Urinary bladder (tissue), 3 donors: ENCODE measurements at regions not wholly inside any gene's neighbourhood (a gene's known extent, or its start where the extent isn't known, plus 50 kb on each side); places are given as distances from the start of the nearest gene placed in this dataset.

Source experiments
- DNase-seq: peaks from one replicate; pipeline ENCODE4 v3.0.0-alpha.2; 2015; ENCODE audit errors: extremely low spot score
- H3K27ac ChIP-seq: one replicate; pipeline ENCODE4 v1.5.1; 2013; ENCODE audit warnings: low read depth, mild to moderate bottlenecking, moderate library complexity
- H3K36me3 ChIP-seq: one replicate; pipeline ENCODE4 v1.6.1; 2013; ENCODE audit warnings: mild to moderate bottlenecking, moderate library complexity; ENCODE audit not compliant: insufficient read depth
- H3K4me1 ChIP-seq: one replicate; pipeline ENCODE4 v1.6.1; 2013; ENCODE audit warnings: mild to moderate bottlenecking, moderate library complexity; ENCODE audit not compliant: insufficient read depth
- H3K4me3 ChIP-seq: one replicate; pipeline ENCODE4 v1.5.1; 2013; ENCODE audit warnings: low read depth, low read length
- WGBS: extraction: QIAGEN DNeasy Blood & Tissue Kit; methylation state at CpG from one replicate; pipeline ENCODE4 v1.1.7; 2013; 5-methylcytosine and 5-hydroxymethylcytosine counted together
- donor health status: healthy with polysubstance abuse.
- donor health status: healthy.

DNA sequence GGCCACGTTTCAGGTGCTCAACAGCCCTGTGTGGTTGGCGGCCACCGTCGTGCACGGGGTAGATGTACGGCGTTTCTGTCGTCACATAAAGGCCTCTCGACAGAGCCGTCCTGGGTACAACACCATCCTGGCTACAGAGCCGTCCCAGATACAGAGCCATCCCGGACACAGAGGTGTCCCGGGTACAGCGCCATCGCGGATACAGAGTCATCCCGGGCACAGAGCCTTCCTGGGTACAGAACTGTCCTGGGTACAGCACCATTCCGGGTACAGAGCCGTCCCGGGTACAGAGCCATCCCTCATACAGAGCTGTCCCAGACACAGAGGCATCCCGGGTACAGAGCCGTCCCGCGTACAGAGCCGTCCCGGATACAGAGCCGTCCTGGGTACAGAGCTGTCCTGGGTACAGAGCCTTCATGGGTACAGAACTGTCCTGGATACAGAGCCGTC, 222.7 kb upstream of the SOX1 start:
- Histone ChIP-seq H3K27ac (no peak overlapping the region), H3K36me3 (no peaks in the 10 kb centered on the region), H3K4me3 (no peak overlapping the region), H3K4me1 (no peaks in the 10 kb centered on the region)
- no peak for DNase-seq
- 95% methylated on average over 28 of the region's 28 CpGs for WGBS

DNA sequence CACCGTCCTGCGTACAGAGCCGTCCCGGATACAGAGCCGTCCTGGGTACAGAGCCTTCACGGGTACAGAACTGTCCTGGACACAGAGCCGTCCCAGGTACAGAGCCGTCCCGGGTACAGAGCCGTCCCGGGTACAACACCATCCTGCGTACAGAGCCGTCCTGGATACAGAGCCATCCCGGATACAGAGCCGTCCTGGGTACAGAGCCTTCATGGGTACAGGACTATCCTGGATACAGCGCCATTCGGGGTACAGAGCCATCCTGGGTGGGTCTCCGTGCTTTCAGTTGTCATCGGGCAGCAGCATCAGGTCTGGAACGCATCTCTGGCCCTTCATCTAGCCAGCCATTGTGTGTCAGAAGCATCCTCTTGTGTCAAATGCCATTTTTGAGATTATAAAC, 222.3 kb upstream of the SOX1 start:
- Histone ChIP-seq H3K36me3 (no peaks in the 10 kb centered on the region), H3K4me1 (no peaks in the 10 kb centered on the region), H3K4me3 (no peak overlapping the region), H3K27ac (no peak overlapping the region)
- no peak for DNase-seq
- 94% methylated on average over 20 of the region's 20 CpGs for WGBS

DNA sequence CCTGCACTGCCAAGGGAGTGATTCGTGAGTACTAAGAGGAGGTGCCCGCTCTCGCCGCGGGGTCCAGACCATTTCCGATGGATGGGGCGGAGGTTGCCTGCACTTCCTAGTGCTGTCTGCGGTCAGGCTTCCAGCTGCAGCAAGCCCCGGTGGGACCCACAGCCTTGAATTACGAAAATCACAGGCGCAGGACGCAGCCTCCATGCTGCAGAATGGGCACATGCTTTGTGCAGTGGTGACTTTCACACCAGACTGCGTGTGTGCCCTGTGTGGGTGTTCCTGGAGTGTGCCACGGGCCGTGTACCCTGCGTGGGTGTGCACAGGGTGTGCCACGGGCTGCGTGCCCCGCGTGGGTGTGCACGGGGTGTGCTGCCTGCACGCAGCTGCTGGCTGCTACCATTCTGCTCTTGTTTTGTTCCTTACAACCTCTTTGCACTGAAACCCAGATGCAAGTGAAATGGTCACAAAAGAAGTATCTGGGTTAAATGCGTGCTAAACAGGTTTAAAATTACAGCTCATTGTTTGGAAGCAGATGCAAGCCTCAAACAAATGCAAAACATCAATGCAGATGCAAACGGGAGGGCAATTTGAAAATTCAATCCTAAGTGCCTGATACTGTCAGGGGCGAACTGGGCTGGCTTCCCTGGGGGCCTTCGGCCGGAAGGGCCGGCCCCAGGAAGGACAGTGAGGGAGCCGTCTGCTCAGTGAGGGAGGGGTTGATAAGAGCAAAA, 221.2 kb upstream of the SOX1 start:
- Histone ChIP-seq H3K4me3 (no peak overlapping the region), H3K4me1 (no peaks in the 10 kb centered on the region), H3K36me3 (no peaks in the 10 kb centered on the region), H3K27ac (no peak overlapping the region)
- DNase-seq, result no peak
- 23% methylated on average over 29 of the region's 29 CpGs for WGBS

DNA sequence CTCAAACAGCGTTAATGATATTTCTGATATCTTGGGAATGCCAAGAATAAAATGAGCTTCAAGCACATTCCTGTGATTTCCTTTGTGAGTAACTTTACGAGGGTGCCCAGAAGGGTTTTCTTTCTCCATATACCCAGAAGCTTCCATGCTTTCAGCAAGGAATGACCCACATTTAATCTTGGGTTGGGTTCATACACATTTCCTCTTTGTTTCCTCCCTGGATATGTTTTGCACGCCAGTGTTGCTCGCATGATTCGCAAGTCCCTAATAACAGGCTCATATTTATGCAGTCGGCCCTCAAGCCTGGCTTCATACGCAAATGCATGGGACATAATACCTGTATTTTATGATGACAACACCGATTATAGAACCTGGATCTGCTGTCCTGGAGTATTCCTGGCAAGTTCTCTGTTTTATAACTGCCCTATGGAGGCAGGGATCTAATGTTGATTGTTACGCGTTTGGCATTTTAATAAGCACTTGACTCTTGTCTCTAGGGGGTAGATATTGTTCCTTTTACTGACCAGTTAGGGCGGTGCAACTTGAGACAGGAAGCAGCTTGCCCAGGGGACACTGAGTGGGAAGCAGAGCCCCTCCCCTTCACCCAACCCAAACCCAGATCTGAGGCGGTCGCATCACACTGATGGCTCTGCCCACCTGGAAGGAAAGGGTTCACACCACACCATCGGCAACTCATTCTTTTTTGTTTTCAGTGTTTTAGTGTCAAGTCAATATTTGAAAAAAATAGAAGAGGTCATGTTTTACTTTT, 220.4 kb upstream of the SOX1 start:
- Histone ChIP-seq H3K4me3 (no peak overlapping the region), H3K4me1 (no peaks in the 10 kb centered on the region), H3K27ac (no peak overlapping the region), H3K36me3 (no peaks in the 10 kb centered on the region)
- no peak for DNase-seq
- WGBS, result 27% methylated on average over 14 of the region's 14 CpGs

DNA sequence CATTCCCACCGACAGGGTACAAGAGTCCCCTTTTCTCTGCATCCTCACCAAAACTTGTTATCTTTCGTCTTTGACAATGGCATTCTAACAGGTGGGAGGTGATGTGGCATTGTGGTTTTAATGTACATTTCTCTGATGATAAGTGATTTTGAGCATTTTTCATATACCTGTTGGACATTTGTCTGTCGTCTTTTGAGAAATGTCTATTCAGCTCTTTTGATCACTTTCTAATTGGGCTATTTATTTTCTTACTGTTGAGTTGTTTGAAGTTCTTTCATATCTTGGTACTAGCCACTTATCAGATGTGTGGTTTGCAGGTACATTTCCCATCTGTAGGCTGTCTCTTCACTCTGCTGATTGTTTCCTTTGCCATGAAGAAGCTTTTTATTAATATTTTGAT, 219.0 kb upstream of the SOX1 start:
- WGBS, result 94% methylated on average over 3 of the region's 3 CpGs
- no peak for DNase-seq
- Histone ChIP-seq H3K27ac (no peak overlapping the region), H3K4me3 (no peak overlapping the region), H3K4me1 (no peaks in the 10 kb centered on the region), H3K36me3 (no peaks in the 10 kb centered on the region)

DNA sequence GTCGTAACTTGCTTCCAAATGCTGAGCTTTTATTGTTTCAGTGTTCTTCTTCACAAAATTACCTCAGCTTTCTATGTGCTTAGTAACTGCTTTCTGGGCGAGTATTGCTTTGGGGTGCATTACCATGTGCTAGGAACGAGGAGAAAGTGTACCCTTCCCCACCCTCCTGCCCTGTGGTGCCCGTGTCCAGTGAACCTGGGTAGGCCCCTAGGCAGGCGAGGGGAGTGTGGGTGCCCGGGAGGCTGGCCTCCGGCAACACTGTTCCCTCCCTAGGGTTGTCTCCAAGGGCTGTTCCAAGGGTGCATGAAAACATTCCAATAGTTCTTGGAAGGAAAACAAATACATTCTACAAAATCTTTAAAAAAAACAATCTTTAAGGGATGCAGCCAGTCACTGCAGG, 216.5 kb upstream of the SOX1 start:
- DNase-seq, result no peak
- H3K27ac ChIP-seq, result no peak overlapping the region
- no peaks in the 10 kb centered on the region for H3K4me1 ChIP-seq
- WGBS, result 69% methylated on average over 7 of the region's 7 CpGs
- H3K36me3 ChIP-seq, result no peaks in the 10 kb centered on the region
- no peak overlapping the region for H3K4me3 ChIP-seq

DNA sequence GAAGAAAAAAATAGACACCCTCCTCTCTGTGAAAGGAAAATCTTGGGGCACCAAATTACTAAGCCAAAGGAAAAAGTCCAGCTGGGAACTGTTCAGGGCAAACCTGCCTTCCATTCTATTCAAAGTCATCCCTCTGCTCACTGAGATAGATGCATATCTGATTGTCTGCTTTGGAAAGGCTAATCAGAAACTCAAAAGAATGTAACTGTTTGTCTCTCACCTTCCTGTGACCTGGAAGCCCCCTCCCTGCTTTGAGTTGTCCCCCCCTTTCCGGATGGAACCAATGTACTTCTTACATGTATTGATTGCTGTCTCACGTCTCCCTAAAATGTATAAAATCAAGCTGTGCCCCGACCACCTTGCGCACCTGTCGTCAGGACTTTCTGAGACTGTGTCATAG, 216.0 kb upstream of the SOX1 start:
- no peaks in the 10 kb centered on the region for H3K36me3 ChIP-seq
- H3K27ac ChIP-seq, result no peak overlapping the region
- WGBS, result 67% methylated on average over 5 of the region's 5 CpGs
- no peaks in the 10 kb centered on the region for H3K4me1 ChIP-seq
- no peak overlapping the region for H3K4me3 ChIP-seq
- no peak for DNase-seq

DNA sequence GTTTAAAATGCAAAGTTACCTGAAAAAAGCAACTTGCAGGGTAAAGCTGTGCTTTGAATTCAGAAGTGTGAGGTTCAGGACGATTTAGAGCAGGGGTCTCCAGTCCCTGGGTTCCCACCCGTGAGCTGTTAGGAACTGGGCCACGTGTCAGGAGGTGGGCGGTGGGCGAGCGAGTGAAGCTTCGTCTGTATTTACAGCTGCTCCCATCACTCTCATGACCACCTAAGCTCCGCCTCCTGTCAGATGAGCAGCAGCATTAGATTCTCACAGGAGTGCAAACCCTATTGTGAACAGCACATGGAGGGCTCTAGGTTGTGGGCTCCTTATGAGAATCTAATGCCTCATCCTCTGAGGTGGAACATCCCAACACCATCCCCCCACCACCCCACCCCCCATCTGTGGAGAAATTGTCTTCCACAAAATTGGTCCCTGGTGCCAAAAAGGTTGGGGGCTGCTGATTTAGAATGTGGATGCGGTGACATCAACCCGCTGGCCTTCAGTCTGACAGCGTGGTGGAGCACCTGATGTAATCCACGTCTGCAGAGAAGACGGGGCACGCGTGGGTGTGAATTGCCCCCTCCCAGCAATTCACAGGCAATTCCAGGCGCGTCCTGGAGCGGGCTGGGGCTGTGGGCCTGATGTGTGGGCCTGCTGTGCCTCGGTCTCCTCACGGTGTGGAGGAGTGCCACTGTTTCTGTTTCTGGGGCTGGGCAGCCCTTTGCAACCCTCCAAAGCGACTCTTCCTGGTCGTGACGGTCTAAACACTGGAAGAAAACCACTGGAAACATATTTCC, 214.0 kb upstream of the SOX1 start:
- WGBS, result 59% methylated on average over 23 of the region's 23 CpGs
- Histone ChIP-seq H3K27ac (no peak overlapping the region), H3K4me3 (no peak overlapping the region), H3K36me3 (no peaks in the 10 kb centered on the region), H3K4me1 (no peaks in the 10 kb centered on the region)
- no peak for DNase-seq

DNA sequence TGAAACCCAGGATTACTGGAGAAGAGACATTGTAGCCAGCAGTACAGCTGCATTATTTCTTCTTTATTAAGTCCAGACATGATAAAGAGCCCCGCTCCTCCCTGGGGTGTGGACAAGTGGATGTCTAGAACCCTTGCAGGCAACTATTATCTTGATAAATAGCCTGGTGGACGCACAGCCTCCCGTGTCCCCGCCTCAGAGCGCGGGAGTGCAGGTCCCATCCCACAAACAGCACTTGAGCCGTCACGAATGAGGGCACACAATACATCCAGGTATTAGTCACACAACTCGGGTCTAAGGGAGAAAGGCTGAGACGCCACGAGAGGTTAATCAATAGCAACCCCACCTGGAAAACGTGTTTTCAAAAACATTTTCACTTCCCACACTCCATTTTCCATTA, 213.2 kb upstream of the SOX1 start:
- WGBS, result 29% methylated on average over 12 of the region's 12 CpGs
- peak; percentile 46 for DNase-seq
- H3K36me3 ChIP-seq, result no peaks in the 10 kb centered on the region
- no peak overlapping the region for H3K27ac ChIP-seq
- no peak overlapping the region for H3K4me3 ChIP-seq
- no peaks in the 10 kb centered on the region for H3K4me1 ChIP-seq

DNA sequence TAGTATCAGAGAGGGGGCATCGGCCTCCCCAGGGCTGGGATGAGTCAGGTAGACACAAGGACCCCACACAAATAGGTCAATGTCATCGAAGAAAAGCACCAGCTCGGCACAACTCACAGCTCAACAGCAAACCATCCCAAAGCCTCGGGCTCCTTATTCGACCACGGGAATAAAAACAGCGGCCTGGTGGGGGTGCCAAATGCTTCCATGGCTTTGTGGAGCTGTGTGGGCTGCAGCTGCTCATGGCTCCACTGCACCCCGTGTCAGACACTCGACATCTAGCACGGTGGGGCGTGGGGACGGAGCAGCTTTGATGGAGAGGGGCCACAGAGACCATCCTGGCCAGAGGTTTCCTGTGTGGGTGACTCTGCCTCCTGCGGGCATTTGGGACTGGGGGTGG, 212.5 kb upstream of the SOX1 start:
- no peak overlapping the region for H3K4me3 ChIP-seq
- no peaks in the 10 kb centered on the region for H3K4me1 ChIP-seq
- H3K36me3 ChIP-seq, result no peaks in the 10 kb centered on the region
- DNase-seq, result no peak
- H3K27ac ChIP-seq, result no peak overlapping the region
- WGBS, result 78% methylated on average over 13 of the region's 13 CpGs

DNA sequence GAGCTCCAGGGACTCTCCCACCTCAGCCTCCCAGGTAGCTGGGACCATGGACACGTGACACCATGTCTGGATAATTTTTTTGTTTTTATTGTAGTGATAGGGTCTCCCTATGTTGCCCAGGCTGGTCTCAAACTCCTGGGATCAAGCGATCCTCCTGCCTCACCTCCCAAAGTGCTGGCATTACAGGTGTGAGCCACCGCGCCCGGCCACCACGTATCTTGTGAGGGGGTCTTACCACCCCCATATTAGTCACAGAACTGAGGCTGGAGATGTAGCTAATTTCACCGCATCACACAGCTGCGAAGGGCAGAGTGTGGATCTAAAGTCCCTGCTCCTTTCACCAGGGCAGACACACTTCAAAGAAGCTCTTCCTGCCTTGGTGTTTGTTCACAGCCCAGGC, 211.8 kb upstream of the SOX1 start:
- no peak overlapping the region for H3K27ac ChIP-seq
- DNase-seq, result no peak
- H3K4me1 ChIP-seq, result no peaks in the 10 kb centered on the region
- H3K4me3 ChIP-seq, result no peak overlapping the region
- WGBS, result 86% methylated on average over 8 of the region's 8 CpGs
- H3K36me3 ChIP-seq, result no peaks in the 10 kb centered on the region

DNA sequence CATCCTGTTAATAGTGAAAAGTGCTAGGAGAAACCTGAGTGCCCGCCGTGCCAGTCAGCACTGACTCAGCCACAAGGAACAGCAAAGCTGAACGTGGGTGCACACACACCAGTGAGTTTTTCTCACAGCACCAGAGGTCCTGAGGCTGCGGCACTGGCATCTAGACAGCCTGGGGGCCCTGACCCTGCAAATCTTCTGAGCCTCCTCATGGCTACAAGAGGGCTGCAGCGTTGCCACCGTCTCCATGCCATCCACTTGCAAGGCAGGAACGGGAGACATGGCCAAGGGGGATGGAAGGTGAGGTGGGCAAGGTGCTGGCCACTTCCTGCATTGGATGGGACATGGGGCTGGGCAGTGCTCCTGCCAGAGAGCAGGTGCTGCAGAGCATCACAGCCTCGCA, 211.2 kb upstream of the SOX1 start:
- WGBS, result 92% methylated on average over 8 of the region's 8 CpGs

DNA sequence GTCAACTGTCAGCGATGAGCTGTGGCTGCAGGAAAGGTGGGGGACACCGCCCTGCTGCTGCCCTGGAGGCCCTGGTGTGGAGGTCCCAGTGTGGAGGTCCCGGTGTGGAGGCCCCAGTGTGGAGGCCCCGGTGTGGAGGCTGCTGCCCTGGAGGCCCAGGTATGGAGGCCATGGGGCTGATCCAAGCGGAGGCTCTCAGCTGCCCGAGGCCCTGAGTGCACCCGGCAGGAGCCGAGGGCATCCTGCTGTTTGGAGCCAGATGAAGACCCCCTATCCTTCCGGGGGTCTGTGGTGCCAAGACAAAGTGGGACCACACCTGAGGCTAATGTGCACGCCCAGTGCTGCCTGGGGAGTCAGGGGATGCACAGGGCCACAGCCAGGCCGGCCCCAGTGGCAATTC, 210.4 kb upstream of the SOX1 start:
- Histone ChIP-seq H3K4me1 (no peaks in the 10 kb centered on the region), H3K27ac (no peak overlapping the region), H3K36me3 (no peaks in the 10 kb centered on the region), H3K4me3 (no peak overlapping the region)
- 94% methylated on average over 11 of the region's 11 CpGs for WGBS
- no peak for DNase-seq

More for the DNA sequence above, 211.2 kb upstream of the SOX1 start:
- H3K4me1 ChIP-seq, result no peaks in the 10 kb centered on the region
- no peak for DNase-seq
- H3K4me3 ChIP-seq, result no peak overlapping the region
- H3K27ac ChIP-seq, result no peak overlapping the region
- H3K36me3 ChIP-seq, result no peaks in the 10 kb centered on the region

DNA sequence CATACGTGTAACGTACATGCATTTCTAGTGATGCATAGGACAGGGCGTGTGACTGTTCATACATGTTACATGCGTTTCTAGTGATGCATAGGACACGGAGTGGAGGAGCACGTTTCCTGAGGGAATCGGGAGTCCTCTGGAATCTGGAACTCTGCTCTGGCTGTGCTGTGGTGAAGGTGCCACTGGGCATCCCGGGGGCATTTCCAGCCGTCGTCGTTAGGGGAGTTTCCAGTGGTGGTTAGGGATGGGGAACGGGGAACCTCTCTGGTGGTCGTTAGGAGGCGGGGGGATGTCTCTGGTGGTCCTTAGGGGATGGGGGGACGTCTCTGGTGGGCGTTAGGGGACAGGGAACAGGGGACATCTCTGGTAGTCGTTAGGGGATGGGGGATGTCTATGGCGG, 209.6 kb upstream of the SOX1 start:
- Histone ChIP-seq H3K4me3 (no peak overlapping the region), H3K4me1 (no peaks in the 10 kb centered on the region), H3K36me3 (no peaks in the 10 kb centered on the region), H3K27ac (no peak overlapping the region)
- no peak for DNase-seq
- WGBS, result 77% methylated on average over 18 of the region's 18 CpGs
